ENCODE measurements at regions not wholly inside any gene's neighbourhood (a gene's known extent, or its start where the extent isn't known, plus 50 kb on each side); places are given as distances from the start of the nearest gene placed in this dataset.

DNA sequence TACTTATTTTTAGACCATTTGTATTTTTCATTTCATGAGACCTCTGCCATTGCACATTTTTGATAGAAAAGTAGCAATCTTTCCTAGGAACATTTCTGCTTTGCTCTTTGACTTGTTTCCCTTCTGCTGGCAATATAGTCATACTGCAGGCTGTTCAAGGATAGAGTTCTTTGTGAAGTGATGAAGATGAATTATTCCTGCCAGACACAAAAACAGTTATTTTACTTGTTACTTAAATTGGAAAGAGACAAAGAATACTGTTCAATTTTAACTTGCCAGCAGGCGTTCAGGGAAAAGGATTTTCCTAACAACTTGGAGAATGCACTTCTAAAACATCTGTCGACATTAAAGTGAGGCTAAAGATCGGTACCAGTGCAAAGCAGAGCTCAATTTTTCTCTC is 251.7 kb upstream of the ACTBL2 start:
- no peaks in the 10 kb centered on the region for H3K27me3 ChIP-seq (ENCODE audit: control insufficient read depth in 4 of 4, insufficient read depth in 4 of 4, low read length in 3 of 4)
- peaks cover 0 to 2% (median 0%) of the 10 kb centered on the region in 4 donors for H3K4me1 ChIP-seq (ENCODE audit: control insufficient read depth in 4 of 4, insufficient read depth in 4 of 4, low read length in 3 of 4)
- WGBS, result 92% methylated on average over 3 of the region's 3 CpGs
- DNase-seq (ENCODE audit: low spot score), result no peak
- no peak overlapping the region for H3K9ac ChIP-seq (ENCODE audit: low read depth in 1 of 2, low read length in 2 of 2)
- no peaks in the 10 kb centered on the region for H3K9me3 ChIP-seq (ENCODE audit: control insufficient read depth in 4 of 4, low read length in 3 of 4)
- no peak overlapping the region for H3K4me3 ChIP-seq (ENCODE audit: low read depth in 1 of 3, low read length in 3 of 3)
- TF ChIP-seq JUND (IDR thresholded peaks at IDR 0.05) (no peak), NR2F2 (IDR thresholded peaks at IDR 0.05) (no peak), RXRA (IDR thresholded peaks at IDR 0.05) (no peak), FOXA2 (IDR thresholded peaks at IDR 0.05) (no peak), TAF1 (conservative IDR thresholded peaks at IDR 0.05) (no peak), FOXA1 (IDR thresholded peaks at IDR 0.05) (no peak), HNF4G (IDR thresholded peaks at IDR 0.05) (no peak), YY1 (IDR thresholded peaks at IDR 0.05) (no peak), RAD21 (IDR thresholded peaks at IDR 0.05) (no peak), HNF4A (conservative IDR thresholded peaks at IDR 0.05) (no peak), SP1 (IDR thresholded peaks at IDR 0.05) (no peak), EGR1 (IDR thresholded peaks at IDR 0.05; ENCODE audit: low read depth in 2 of 2) (no peak), GABPA (IDR thresholded peaks at IDR 0.05 in 1 of 2, conservative IDR thresholded peaks at IDR 0.05 in 1 of 2) (no peak)
- TF ChIP-seq, protein P1, sequence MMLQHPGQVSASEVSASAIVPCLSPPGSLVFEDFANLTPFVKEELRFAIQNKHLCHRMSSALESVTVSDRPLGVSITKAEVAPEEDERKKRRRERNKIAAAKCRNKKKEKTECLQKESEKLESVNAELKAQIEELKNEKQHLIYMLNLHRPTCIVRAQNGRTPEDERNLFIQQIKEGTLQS (IDR thresholded peaks at IDR 0.05), result no peak
- TF ChIP-seq, protein P2, sequence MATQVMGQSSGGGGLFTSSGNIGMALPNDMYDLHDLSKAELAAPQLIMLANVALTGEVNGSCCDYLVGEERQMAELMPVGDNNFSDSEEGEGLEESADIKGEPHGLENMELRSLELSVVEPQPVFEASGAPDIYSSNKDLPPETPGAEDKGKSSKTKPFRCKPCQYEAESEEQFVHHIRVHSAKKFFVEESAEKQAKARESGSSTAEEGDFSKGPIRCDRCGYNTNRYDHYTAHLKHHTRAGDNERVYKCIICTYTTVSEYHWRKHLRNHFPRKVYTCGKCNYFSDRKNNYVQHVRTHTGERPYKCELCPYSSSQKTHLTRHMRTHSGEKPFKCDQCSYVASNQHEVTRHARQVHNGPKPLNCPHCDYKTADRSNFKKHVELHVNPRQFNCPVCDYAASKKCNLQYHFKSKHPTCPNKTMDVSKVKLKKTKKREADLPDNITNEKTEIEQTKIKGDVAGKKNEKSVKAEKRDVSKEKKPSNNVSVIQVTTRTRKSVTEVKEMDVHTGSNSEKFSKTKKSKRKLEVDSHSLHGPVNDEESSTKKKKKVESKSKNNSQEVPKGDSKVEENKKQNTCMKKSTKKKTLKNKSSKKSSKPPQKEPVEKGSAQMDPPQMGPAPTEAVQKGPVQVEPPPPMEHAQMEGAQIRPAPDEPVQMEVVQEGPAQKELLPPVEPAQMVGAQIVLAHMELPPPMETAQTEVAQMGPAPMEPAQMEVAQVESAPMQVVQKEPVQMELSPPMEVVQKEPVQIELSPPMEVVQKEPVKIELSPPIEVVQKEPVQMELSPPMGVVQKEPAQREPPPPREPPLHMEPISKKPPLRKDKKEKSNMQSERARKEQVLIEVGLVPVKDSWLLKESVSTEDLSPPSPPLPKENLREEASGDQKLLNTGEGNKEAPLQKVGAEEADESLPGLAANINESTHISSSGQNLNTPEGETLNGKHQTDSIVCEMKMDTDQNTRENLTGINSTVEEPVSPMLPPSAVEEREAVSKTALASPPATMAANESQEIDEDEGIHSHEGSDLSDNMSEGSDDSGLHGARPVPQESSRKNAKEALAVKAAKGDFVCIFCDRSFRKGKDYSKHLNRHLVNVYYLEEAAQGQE (IDR thresholded peaks at IDR 0.05), result no peak
- TF ChIP-seq, protein P3, sequence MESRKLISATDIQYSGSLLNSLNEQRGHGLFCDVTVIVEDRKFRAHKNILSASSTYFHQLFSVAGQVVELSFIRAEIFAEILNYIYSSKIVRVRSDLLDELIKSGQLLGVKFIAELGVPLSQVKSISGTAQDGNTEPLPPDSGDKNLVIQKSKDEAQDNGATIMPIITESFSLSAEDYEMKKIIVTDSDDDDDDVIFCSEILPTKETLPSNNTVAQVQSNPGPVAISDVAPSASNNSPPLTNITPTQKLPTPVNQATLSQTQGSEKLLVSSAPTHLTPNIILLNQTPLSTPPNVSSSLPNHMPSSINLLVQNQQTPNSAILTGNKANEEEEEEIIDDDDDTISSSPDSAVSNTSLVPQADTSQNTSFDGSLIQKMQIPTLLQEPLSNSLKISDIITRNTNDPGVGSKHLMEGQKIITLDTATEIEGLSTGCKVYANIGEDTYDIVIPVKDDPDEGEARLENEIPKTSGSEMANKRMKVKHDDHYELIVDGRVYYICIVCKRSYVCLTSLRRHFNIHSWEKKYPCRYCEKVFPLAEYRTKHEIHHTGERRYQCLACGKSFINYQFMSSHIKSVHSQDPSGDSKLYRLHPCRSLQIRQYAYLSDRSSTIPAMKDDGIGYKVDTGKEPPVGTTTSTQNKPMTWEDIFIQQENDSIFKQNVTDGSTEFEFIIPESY (IDR thresholded peaks at IDR 0.05), result no peak
- TF ChIP-seq, protein P4, sequence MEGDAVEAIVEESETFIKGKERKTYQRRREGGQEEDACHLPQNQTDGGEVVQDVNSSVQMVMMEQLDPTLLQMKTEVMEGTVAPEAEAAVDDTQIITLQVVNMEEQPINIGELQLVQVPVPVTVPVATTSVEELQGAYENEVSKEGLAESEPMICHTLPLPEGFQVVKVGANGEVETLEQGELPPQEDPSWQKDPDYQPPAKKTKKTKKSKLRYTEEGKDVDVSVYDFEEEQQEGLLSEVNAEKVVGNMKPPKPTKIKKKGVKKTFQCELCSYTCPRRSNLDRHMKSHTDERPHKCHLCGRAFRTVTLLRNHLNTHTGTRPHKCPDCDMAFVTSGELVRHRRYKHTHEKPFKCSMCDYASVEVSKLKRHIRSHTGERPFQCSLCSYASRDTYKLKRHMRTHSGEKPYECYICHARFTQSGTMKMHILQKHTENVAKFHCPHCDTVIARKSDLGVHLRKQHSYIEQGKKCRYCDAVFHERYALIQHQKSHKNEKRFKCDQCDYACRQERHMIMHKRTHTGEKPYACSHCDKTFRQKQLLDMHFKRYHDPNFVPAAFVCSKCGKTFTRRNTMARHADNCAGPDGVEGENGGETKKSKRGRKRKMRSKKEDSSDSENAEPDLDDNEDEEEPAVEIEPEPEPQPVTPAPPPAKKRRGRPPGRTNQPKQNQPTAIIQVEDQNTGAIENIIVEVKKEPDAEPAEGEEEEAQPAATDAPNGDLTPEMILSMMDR (IDR thresholded peaks at IDR 0.05; ENCODE audit: low read depth, low read length, missing input control), result no peak
- TF ChIP-seq, protein P5, sequence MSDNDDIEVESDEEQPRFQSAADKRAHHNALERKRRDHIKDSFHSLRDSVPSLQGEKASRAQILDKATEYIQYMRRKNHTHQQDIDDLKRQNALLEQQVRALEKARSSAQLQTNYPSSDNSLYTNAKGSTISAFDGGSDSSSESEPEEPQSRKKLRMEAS (IDR thresholded peaks at IDR 0.05), result no peak
- H3K27ac ChIP-seq (ENCODE audit: low read depth in 1 of 2, low read length in 2 of 2), result no peak overlapping the region
- no peaks in the 10 kb centered on the region for H3K36me3 ChIP-seq (ENCODE audit: control insufficient read depth in 4 of 4, insufficient read depth in 3 of 4, low read depth in 1 of 4, low read length in 3 of 4)

All from liver (tissue), 8 donors.